HG02852 (cell line): ENCODE measurements at regions not wholly inside any gene's neighbourhood (a gene's known extent, or its start where the extent isn't known, plus 50 kb on each side); places are given as distances from the start of the nearest gene placed in this dataset.
"Not testable (repeated sequence)": the region's sequence is repeated elsewhere in the genome, so short reads cannot be mapped to it uniquely, and the experiment has no call there.

Source experiments
- ATAC-seq: cut with Tn5 transposase; IDR thresholded peaks from one replicate; pipeline ENCODE4 v1.9.1; 2021; ENCODE audit warnings: mild to moderate bottlenecking, moderate library complexity; ENCODE audit not compliant: unreplicated experiment

DNA sequence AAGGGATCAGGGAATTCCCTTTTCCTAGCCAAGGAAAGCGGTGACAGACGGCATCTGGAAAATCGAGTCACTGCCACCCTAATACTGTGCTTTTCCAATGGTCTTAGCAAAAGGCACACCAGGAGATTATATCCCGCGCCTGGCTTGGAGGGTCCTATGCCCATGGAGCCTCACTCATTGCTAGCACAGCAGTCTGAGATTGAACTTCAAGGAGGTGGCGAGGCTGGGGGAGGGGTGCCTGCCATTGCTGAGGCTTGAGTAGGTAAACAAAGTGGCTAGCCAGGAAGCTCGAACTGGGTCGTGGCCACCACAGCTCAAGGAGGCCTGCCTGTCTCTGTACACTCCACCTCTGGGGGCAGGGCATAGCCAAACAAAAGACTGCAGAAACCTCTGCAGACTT lies 556.5 kb upstream of the IZUMO3 start:
- ATAC-seq: not testable (repeated sequence)

DNA sequence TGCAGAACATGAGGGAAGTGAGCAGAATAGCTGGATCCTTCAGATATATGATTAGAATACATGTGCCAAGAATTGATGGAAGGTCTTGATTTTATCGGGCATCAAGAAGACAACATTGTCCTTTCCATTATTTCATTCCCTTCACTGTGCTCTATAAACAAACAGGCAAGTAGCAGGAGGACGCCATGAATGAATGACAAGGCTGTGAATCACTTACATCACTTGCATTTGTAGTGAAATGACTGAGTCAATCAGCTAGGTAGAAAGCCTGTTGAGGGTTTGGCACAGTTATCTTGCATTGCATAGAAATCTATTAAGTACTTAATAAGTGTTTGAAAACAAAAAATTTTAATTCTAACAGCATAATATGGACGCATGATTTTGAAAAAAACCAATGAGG lies 548.8 kb upstream of the IZUMO3 start:
- no peak for ATAC-seq

- no peak for ATAC-seq
These were observed 532.5 kb upstream of the IZUMO3 start for GRCh38 chr9:25078202-25078601.

DNA sequence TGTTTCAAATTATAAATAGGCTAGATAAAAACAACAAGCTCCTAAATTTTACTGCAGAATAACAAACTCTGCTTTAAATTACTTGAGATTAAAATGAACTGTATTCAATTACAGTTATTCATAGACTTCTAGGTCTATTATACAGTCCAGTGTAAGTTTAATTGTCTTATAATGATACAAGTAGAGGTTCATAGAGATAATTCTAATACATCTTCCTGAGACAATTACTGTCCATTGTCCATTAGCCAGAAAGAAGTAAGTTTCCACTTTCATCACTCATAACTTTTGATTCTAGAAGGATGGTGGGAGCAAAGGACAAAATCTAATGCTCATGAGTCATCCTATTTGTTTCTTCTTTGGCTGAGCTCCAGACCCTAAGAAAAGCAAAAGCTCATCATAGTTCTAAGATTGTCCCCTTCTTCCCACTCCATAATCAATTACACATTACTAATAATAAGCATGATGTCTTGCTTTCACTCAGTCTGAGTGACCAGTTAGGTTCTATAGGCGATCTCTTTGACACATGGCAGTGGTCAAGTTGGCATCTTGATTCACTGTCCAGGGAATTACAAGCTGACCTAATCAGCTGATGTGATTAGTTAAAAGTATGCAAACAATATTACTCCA lies 502.5 kb upstream of the IZUMO3 start:
- no peak for ATAC-seq

- not testable (repeated sequence) for ATAC-seq
These were observed 499.8 kb upstream of the IZUMO3 start for GRCh38 chr9:25045469-25045868.

- ATAC-seq: no peak
These were observed 484.0 kb upstream of the IZUMO3 start for GRCh38 chr9:25029743-25030142.

- no peak for ATAC-seq
These were observed 480.0 kb upstream of the IZUMO3 start for GRCh38 chr9:25025686-25026085.

- ATAC-seq: no peak
These were observed 479.5 kb upstream of the IZUMO3 start for GRCh38 chr9:25025156-25025555.

- ATAC-seq: no peak
These were observed 472.1 kb upstream of the IZUMO3 start for GRCh38 chr9:25017779-25018178.

DNA sequence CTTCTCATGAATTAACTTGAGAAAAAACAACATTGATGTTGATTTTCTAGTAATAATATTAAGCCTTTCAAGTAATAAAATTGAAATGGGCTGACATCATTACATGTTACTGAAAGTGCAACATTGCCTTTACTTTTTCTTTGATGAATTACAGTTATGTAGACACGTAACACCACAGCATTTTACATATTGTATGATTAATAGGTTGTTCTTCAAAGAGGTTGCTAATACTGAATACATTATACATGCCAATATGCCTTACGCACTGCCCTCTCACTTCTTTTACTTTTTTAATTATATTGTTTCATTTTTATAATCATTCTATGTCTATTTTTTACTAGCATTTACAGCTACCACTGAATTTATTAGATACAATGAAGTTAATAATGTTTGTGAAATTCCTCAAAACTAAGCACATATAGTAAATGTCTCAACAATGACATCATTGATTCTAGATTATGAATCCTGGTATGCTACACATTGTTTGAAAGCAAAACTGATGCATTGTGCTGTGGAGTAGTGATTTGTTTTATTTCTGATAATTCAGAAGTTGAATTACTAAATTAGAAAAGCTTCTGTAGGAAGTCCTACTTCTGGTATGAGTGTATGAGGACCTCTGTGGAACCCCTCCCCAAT lies 464.4 kb upstream of the IZUMO3 start:
- ATAC-seq: no peak

- ATAC-seq: no peak
These were observed 458.0 kb upstream of the IZUMO3 start for GRCh38 chr9:25003686-25004085.

GRCh38 chr9:24986331-24986730 lies 440.6 kb upstream of the IZUMO3 start:
- no peak for ATAC-seq

- ATAC-seq: not testable (repeated sequence)
These were observed 425.1 kb upstream of the IZUMO3 start for GRCh38 chr9:24970780-24971179.

DNA sequence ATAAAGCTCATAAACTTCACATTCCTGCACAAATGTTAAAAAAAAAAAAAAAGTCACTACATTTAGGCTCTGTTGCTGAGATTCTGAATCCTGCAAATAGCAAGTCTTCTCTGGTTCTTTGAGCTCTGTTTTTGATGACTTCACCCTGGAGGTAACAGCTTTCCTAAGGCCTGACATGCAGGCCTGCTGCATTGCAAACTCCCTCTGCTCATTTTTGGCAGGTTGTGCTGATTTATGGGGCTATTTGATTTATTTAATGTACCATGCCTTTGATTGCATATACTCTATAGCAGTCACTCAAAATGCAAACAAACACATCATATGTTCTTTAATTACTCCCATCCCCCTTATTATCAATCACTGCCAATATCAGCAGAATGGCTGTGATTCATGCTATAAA lies 416.1 kb upstream of the IZUMO3 start:
- no peak for ATAC-seq

DNA sequence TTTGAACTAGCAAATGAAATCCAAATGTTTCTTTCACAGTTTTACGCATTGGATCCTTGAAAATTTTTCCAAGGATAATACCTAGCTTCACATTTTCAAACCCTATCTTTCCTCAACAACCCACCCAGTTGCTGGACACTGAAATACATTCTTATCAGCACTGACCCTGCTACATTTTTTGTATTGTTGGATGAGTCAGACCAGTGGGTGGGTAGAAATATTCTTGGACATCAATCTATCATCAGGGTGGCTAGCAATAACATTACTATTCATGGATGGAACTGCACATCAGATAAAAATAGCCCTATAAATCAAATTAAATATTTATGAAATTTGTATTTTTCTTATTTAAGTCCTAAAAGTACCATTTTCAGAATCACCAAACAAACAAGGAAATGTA lies 407.4 kb upstream of the IZUMO3 start:
- ATAC-seq: no peak

DNA sequence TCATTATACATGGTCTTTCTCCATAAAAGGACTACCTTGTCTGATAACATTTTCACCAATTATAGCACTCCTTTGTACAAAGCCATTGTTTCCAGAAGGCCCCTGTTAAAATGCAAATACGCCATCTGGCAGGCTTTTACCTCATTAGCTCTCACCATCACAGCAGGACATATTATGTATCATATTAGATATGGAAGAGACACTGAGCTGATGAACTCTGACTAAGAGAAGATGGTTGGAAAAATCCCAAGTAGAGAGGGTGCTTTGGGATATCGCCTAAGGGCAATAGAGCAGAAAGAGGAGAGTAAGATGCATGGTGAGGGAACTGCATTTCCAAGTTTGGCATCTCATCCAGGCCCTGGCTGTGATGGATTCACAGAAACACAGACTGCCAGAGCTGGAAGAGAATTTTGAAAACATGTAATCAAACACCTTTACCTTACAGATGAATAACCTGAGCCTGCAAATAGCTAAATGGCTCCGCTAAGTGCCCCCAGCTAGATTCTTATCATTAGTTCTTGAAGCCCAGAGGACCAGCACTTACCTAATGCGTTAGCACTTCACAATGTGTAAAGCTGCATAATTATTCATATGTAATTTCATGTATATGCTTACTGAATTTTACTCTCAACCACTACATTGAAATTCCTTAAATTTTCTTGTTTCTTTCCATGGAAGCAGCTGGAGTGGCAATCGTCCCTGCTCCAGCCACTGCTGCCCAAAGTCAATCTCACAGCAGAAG lies 393.6 kb upstream of the IZUMO3 start:
- ATAC-seq: no peak

DNA sequence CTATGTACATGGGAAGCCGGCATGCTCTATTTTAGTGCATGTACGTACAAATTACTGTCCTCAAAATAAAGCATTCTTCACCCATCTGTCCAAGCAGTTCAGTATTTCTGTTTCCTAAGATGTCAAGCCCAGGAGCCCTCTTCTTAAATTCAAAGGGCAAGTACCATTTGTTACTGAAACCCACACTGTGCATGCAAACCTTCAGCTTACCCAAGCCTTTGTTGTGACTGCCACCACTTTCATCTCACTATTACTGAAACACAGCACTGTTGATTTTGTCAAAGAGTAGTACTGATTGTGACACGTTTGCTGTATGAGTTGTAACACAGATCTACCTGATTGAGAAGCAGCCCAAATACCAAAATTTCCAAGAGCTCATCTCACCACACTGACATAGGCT lies 390.4 kb upstream of the IZUMO3 start:
- no peak for ATAC-seq

- ATAC-seq: no peak
These were observed 387.1 kb upstream of the IZUMO3 start for GRCh38 chr9:24932785-24933184.

- no peak for ATAC-seq
These were observed 386.2 kb upstream of the IZUMO3 start for GRCh38 chr9:24931894-24932293.

DNA sequence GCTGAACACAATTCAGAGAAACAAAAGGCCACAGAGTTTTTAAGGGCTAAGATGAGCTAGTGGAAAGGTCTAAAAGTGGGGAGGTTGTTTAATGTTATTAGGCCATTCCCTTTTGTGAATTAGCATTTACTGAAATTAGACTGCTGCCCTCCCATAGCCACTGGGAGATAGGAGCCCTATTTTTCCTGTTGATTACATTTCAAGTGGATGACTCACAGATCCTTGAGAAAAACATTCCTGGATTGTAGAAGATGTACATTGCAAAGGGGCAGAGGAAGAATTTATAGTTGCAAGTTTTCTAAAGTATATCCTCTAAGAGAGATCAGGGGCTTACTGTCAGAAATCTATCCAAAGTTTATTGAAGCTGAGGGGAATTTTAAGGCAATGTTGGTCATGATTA lies 367.1 kb upstream of the IZUMO3 start:
- no peak for ATAC-seq

DNA sequence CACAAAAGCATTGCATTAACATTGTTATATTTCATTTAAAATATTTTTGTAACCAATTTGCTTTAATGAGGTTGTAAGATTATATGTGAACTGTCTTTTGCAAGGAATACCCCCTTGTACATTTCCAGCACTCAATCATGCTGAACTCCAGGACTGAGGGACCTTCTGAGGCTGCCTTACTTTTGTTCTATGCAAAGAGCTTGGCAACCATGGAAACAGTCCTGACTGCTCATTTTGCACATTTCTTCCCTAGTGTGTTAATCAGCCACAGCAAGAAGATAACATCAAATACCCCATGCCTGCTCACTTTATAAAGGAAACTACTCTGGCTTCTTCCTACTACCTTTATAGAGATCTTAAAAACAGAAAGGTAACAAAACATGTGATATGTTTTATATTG lies 355.6 kb upstream of the IZUMO3 start:
- ATAC-seq: no peak

GRCh38 chr9:24900179-24900578 lies 354.5 kb upstream of the IZUMO3 start:
- no peak for ATAC-seq
